ENCODE measurements at regions not wholly inside any gene's neighbourhood (a gene's known extent, or its start where the extent isn't known, plus 50 kb on each side); places are given as distances from the start of the nearest gene placed in this dataset.
"Not testable (repeated sequence)": the region's sequence is repeated elsewhere in the genome, so short reads cannot be mapped to it uniquely, and the experiment has no call there.

GRCh38 chr13:70511861-70512417, 403.7 kb upstream of the KLHL1 start:
- DNase-seq (ENCODE audit: low spot score), result not testable (repeated sequence)

- DNase-seq (ENCODE audit: low spot score), result no peak
Measured at GRCh38 chr13:70505809-70506208, 397.6 kb upstream of the KLHL1 start.

- no peak for DNase-seq (ENCODE audit: low spot score)
Measured at GRCh38 chr13:70502944-70503343, 394.7 kb upstream of the KLHL1 start.

DNA sequence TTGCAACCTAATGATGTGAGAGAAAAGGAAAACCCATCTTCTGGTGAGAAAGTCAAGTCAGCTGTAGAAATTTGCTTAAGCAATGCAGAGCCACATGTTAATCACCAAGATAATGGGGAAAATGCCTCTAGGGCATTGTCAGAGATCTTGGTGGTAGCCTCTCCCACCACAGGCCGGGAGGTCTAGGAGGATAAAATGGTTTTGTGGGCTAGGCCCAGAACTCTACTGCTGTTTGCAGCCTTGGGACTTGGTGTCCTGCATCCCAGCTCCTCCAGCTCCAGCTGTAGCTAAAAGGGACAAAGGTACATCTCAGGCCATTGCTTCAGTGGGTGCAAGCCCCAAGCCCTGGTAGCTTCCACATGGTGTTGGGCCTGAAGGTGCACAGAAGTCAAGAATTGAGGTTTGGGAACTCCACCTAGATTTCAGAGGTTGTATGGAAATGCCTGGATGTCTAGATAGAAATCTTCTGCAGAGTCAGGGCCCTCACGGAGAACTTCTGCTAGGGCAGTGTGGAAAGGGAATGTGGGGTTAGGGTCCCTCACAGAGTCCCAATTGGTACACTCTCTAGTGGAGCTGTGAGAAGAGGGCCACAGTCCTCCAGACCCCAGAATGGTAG, 382.2 kb upstream of the KLHL1 start:
- DNase-seq (ENCODE audit: low spot score), result no peak

- no peak for DNase-seq (ENCODE audit: low spot score)
Measured at GRCh38 chr13:70484931-70485330, 376.7 kb upstream of the KLHL1 start.

DNA sequence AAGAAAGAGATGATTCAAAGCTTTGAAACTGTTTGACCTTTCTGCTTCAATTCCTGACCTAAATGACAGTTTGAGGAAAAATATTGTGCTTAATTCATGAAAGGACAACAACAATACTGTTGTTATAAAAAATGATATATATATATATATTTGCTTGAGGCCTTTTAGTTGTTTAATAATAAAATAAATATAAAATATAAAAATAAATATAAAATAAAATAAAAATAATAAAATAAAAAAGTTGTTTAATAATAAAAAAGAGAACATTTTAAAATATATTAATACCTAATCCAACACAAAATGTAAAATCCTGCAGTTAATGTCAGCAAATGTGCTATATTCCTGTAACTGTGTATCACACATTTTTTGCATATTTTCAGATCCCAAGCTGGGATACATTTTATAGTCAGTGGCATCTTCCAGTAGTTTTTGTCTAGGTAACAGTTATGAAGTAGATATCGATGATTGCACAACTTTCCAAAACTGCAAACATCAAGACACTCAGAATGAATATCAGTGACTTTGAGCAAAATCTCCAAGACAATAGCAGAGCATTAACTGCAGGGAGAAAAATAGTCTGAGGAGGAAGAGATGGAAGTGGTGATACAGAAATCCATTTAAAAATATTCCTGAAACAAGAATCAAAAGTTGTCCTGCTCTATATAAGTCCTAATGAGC, 375.5 kb upstream of the KLHL1 start:
- no peak for DNase-seq (ENCODE audit: low spot score)

DNA sequence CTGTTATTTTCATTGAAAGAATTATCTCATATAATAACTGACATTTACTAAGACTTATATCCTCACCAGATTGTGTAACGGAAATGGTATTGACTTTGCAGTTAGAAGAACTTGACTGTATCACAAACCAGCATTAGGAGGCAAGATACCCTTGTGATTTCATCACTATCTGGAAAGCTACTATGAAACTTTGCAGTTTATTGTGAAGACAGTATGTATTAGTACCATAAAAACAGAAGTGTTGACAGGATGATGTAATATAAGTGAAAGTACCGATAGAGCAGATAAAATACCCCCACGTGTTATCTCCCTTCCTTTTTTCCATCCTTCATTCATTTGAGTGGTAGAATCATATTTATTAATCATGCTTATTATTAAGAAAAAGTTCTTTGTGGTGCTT, 365.7 kb upstream of the KLHL1 start:
- no peak for DNase-seq (ENCODE audit: low spot score)

DNA sequence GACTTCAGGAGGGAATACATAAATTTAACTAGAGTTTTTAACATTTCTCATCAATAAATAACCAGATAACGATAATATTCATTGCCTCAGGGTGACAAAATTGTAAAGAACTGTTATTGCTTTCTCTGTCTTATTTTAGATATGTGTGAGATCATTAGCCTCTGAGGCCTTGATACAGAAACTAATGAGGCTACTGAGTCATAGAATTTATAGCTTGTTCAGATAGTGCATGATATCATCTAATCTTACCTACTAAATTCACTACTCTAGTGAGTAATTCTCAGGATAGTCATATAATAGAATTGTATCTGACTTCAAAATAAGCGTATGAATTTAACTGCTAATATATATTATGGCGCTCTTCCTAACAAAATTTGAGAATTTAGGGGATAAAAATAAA, 360.8 kb upstream of the KLHL1 start:
- DNase-seq (ENCODE audit: low spot score), result no peak

GRCh38 chr13:70457474-70457873, 349.2 kb upstream of the KLHL1 start:
- DNase-seq (ENCODE audit: low spot score), result no peak

DNA sequence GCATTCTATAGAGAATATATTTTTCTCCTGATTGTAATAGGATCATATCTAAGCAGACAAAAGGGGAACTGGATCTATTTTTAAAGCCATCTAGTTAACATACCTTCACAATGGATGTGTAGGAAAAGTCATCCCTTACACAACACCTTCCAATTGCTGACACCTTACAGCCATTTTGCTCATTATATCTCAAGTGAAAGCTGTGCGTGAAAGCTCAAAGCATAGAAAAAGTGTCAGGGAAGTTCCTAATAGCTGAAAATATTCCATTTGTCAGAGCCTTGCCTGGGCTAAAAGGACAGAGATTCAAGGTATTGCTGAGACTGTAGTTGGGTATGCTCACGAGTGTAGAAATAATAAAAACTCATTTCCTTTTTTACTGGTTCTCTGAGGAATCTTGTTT, 340.6 kb upstream of the KLHL1 start:
- no peak for DNase-seq (ENCODE audit: low spot score)

DNA sequence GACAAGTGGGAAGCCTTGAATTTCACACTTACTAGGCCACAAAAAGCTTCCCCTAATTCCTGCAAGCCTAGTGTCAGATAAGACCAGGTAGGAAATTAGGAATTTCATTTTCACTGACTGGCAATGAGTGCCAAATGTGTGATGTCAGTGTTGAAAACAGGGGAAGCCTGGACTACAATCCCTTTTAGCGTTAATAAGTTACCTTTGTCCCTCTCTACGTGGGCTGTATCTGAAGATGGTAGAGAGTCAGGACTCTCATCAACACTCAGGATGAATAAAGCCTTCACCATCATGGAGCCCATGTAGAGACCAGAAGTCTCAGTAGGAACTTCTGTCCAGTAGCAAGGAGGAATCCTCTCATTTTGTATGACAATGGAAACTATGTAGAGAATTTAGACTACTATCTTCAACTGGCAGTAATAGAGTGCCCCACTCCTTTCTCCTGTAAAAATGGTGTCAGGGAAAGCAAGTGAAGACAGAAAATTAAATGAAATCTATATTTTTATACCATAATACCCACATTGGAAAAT, 324.1 kb upstream of the KLHL1 start:
- no peak for DNase-seq (ENCODE audit: low spot score)

- no peak for DNase-seq (ENCODE audit: low spot score)
Measured at GRCh38 chr13:70430256-70430655, 322.0 kb upstream of the KLHL1 start.

DNA sequence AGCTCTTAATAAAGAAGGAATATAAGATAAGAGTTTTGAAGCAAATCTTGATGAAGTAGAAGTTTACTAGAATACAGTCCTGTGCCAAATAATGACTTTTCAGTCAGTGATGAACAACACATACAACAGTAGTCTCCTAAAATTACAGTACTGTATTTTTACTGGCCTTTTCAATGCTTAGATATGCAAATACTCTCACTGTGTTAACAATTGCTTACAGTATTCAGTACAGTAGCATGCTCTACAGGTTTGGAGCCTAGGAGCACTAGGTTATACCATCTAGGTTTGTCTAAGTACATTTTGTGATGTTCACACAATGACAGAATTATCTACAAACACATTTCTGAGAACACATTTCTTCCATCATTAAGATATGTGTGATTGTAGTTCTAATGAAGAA, 316.7 kb upstream of the KLHL1 start:
- no peak for DNase-seq (ENCODE audit: low spot score)

GRCh38 chr13:70424428-70424827, 316.2 kb upstream of the KLHL1 start:
- no peak for DNase-seq (ENCODE audit: low spot score)

- no peak for DNase-seq (ENCODE audit: low spot score)
Measured at GRCh38 chr13:70415136-70415535, 306.9 kb upstream of the KLHL1 start.

- DNase-seq (ENCODE audit: low spot score), result no peak
Measured at GRCh38 chr13:70408865-70409264, 300.6 kb upstream of the KLHL1 start.

DNA sequence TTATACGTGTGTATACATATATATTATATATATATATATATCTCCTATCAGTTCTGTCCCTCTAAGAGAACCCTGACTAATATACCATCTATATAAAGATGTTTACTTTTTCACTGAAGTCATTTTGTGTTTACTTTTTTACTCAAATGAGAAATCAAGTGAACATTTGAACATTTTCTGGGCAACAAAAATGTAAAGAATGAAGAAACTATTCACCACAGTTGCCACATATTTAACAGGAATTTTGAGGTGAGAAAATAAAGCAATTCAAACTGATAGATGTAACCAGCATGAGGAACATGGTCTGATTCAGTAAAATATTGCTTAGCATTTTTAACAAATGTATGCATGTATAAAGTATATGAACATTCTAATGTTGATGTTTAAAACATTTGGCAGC, 299.2 kb upstream of the KLHL1 start:
- no peak for DNase-seq (ENCODE audit: low spot score)

DNA sequence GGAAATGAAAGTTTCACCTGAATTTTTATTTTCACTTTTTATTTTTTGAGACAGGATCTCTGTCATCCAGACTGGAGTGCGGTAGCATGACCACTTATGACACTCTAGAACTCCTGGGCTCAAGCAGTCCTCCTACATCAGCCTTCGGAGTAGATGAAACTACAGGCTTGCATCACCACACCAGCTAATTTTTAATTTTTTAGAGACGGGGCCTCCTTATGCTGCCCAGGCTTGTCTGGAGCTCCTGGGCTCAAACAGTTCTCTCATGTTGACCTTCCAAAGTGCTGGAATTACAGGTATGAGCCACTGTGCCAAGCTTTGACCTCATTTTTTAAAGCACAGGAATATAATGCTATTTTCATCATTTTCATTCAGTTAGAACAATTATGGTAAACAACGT, 297.0 kb upstream of the KLHL1 start:
- no peak for DNase-seq (ENCODE audit: low spot score)

DNA sequence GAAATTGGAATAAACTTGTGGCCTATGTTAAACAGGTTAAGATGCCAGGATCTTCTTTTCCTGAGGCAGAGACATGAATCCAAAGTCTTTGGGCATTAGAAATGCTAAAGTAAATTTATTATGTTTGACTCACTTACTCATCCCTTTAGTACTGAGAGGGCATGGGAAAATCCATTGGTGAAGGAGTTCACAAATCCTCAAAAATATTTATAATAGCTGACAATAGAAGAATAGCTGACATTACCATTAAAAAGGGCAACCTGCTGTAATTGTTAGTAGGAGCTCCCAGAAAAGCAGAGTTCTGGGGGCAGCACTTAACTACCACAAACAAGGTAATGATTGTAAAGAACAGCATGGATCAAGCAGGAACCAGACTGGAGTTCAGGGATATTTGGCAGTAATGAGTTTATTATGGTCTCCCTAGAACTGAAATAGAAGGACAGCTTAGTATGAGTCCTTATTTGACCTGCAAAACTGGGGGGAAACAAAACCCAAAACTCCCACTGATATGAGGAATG, 285.8 kb upstream of the KLHL1 start:
- DNase-seq (ENCODE audit: low spot score), result no peak

DNA sequence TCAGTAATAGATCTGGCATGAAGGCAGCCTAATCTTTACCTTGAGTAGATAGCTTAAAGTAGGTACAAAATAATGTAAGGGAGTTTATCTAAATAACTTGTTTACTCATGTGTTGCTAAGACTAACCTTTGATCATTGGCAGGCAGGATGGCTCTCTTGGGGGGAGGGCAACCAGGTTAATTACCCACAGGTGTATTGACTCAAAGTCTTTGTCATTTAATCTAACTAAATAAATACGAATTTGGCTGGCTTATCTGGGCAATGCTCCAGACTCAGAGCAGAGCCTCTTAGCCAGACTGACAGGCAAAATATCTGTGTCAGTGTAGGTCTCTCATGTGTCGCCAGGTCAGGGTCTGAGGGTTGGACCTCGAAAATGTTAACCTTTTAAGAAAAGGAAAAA, 283.4 kb upstream of the KLHL1 start:
- DNase-seq (ENCODE audit: low spot score), result no peak

DNA sequence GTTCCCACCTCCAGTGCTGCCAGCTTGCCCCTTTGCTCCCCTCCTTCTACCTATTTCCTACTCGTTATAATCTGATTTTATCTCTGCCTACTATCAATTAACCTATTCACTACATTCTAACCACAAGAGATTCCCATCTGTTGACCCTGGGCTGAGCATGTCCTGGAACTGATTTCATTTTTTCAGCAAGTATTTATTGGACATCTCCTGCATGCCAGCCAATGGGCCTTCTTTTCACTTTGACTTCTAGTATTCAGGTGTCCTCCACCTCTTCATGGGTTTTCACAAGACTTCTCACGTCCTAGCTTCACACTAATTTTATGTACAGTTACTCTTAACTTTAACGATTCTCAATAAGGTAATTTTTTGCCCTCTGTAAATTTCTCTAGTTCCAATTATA, 282.7 kb upstream of the KLHL1 start:
- no peak for DNase-seq (ENCODE audit: low spot score)

GRCh38 chr13:70390064-70390463, 281.8 kb upstream of the KLHL1 start:
- no peak for DNase-seq (ENCODE audit: low spot score)

DNA sequence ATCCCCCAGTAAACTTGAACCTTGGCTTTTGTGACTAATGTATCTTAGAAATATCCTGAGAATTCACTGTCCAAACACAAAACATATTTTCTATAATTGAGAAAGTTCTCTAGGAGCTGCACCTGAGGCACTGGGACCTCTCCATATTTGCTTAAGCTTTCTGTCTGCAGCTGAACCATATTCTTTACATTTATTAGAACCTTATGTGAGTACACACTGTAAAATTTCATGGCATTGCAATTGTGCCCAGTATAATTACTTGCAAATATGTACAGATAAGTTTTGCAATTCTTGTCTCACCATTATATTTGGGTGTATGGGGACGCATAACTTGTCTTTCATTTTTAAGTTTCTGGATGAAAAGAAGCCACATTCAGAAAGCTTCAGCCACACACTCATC, 280.7 kb upstream of the KLHL1 start:
- DNase-seq (ENCODE audit: low spot score), result no peak

Data from kidney capillary endothelial cell (primary cell).